Cerebellar cortex (tissue), 1 donor: ENCODE measurements at regions not wholly inside any gene's neighbourhood (a gene's known extent, or its start where the extent isn't known, plus 50 kb on each side); places are given as distances from the start of the nearest gene placed in this dataset.

Experiments
- DNase-seq: peaks from one replicate; pipeline ENCODE4 v3.0.0-alpha.2; 2015; ENCODE audit warnings: low spot score

- DNase-seq: peak; percentile 26
These were observed 49.7 kb upstream of the BHLHE23 start for GRCh38 chr20:63056236-63057170.
